ENCODE measurements at regions not wholly inside any gene's neighbourhood (a gene's known extent, or its start where the extent isn't known, plus 50 kb on each side); places are given as distances from the start of the nearest gene placed in this dataset.

- no peak overlapping the region for H3K4me3 Mint-ChIP-seq
- H3K4me1 Mint-ChIP-seq: peaks cover 5% of the 10 kb centered on the region
- H3K27ac Mint-ChIP-seq: no peak overlapping the region
- ATAC-seq: no peak
- H3K27me3 Mint-ChIP-seq: peaks cover 9% of the 10 kb centered on the region
- H3K9me3 Mint-ChIP-seq: peaks cover 2% of the 10 kb centered on the region
- no peaks in the 10 kb centered on the region for H3K36me3 Mint-ChIP-seq
Observed at GRCh38 chr13:52936806-52937205, 88.4 kb upstream of the PCDH8 start.

DNA sequence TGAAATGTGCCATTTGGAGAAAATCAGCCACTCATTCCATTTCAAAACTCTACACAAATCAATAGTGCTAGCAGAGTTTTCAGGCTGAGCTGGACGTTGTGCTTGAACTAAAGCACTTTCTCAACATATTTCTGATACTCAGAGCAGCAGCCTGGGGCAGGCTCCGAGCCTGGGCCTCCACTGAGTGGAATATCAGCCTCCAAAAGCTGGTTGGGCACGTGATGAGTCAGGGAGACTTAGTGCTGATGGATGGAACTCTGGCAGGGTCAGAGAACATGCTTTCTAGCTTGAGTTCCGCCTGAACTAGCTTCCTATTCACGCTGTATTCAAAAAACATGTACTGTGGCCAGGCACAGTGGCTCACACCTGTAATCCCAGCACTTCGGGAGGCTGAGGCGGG is 85.8 kb upstream of the PCDH8 start:
- peaks cover 5% of the 10 kb centered on the region for H3K4me1 Mint-ChIP-seq
- peaks cover 9% of the 10 kb centered on the region for H3K27me3 Mint-ChIP-seq
- ATAC-seq: no peak
- no peak overlapping the region for H3K27ac Mint-ChIP-seq
- H3K4me3 Mint-ChIP-seq: no peak overlapping the region
- H3K36me3 Mint-ChIP-seq: no peaks in the 10 kb centered on the region
- H3K9me3 Mint-ChIP-seq: no peaks in the 10 kb centered on the region

GRCh38 chr13:52933547-52934210 is 85.2 kb upstream of the PCDH8 start:
- Mint-ChIP-seq H3K36me3 (no peaks in the 10 kb centered on the region), H3K27ac (no peak overlapping the region), H3K4me1 (peaks cover 5% of the 10 kb centered on the region), H3K9me3 (no peaks in the 10 kb centered on the region), H3K27me3 (peaks cover 9% of the 10 kb centered on the region), H3K4me3 (no peak overlapping the region)
- no peak for ATAC-seq

DNA sequence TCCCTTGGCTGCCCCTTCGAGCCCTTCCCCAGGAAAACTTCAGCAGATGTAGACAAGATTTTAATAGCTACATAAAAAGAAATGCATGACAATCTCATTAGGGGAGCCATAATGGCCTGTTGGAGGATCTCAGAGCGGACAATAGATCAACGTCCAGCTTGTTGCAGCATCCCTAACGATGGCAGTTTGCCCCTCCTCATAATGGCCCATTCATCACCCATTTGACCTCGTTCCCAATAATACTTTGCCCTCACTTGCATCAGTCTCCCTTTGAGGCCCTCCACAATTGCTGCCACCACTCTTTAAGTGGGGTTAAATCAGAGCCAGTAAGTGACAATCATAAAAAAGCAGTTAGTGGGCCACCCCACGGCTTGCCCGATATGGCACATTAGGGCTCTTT is 84.7 kb upstream of the PCDH8 start:
- peaks cover 5% of the 10 kb centered on the region for H3K4me1 Mint-ChIP-seq
- H3K36me3 Mint-ChIP-seq: no peaks in the 10 kb centered on the region
- no peak overlapping the region for H3K27ac Mint-ChIP-seq
- no peak overlapping the region for H3K4me3 Mint-ChIP-seq
- peaks cover 9% of the 10 kb centered on the region for H3K27me3 Mint-ChIP-seq
- no peak for ATAC-seq
- no peaks in the 10 kb centered on the region for H3K9me3 Mint-ChIP-seq

GRCh38 chr13:52932649-52933048 is 84.2 kb upstream of the PCDH8 start:
- no peaks in the 10 kb centered on the region for H3K36me3 Mint-ChIP-seq
- no peak overlapping the region for H3K4me3 Mint-ChIP-seq
- H3K27ac Mint-ChIP-seq: no peak overlapping the region
- no peak for ATAC-seq
- peaks cover 5% of the 10 kb centered on the region for H3K4me1 Mint-ChIP-seq
- H3K27me3 Mint-ChIP-seq: peaks cover 9% of the 10 kb centered on the region
- no peaks in the 10 kb centered on the region for H3K9me3 Mint-ChIP-seq

GRCh38 chr13:52931539-52932431 is 83.3 kb upstream of the PCDH8 start:
- no peaks in the 10 kb centered on the region for H3K9me3 Mint-ChIP-seq
- no peak overlapping the region for H3K27ac Mint-ChIP-seq
- peak; percentile 45 for ATAC-seq
- no peaks in the 10 kb centered on the region for H3K36me3 Mint-ChIP-seq
- peaks cover 5% of the 10 kb centered on the region for H3K4me1 Mint-ChIP-seq
- no peak overlapping the region for H3K4me3 Mint-ChIP-seq
- peaks cover 9% of the 10 kb centered on the region for H3K27me3 Mint-ChIP-seq

DNA sequence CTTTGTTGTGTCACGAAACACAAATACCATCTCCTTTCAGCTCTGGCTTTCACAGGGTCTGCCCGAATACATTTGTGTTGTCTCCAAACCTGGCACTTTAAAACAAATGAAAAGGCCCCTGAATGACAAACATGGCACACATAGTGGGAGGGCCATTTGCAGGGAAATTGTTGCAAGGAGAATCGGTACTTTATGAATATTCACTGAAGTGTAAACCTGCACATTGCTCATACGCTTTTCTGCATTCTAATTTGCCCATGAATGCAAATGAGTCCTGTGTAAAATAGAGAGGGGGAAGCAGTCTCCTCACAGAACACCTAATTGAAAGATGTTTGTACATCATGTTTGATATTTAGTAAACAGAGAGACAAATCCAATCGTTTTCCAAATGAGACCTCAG is 82.7 kb upstream of the PCDH8 start:
- no peak for ATAC-seq
- H3K27me3 Mint-ChIP-seq: peaks cover 5% of the 10 kb centered on the region
- no peak overlapping the region for H3K27ac Mint-ChIP-seq
- H3K36me3 Mint-ChIP-seq: no peaks in the 10 kb centered on the region
- H3K4me1 Mint-ChIP-seq: peaks cover 5% of the 10 kb centered on the region
- H3K9me3 Mint-ChIP-seq: no peaks in the 10 kb centered on the region
- no peak overlapping the region for H3K4me3 Mint-ChIP-seq

DNA sequence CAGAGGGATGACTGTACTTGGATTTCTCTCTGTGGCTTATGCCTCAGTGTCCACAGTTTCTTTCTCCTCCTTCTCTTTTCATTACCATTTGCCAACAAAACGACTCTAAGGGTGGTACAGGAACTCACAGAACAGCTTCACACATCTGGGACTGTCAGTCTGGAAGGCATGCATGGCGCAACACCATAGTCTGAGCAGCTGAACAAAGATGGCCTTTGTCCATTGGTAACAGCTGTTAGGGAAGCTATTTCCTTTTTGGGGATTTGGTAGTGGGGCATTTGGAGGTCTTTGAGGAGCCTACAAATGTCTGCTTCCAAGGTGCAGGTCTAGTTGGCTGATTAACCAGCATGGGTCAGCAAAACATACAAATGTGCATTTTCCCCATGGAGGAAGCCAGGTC is 81.4 kb upstream of the PCDH8 start:
- Mint-ChIP-seq H3K9me3 (no peaks in the 10 kb centered on the region), H3K36me3 (no peaks in the 10 kb centered on the region)
- ATAC-seq: no peak

GRCh38 chr13:52926971-52927370 is 78.5 kb upstream of the PCDH8 start:
- no peak overlapping the region for H3K4me3 Mint-ChIP-seq
- H3K36me3 Mint-ChIP-seq: no peaks in the 10 kb centered on the region
- no peak overlapping the region for H3K27ac Mint-ChIP-seq
- no peaks in the 10 kb centered on the region for H3K9me3 Mint-ChIP-seq
- no peaks in the 10 kb centered on the region for H3K27me3 Mint-ChIP-seq
- no peak for ATAC-seq
- peaks cover under 1% of the 10 kb centered on the region for H3K4me1 Mint-ChIP-seq

More for the DNA sequence above, 81.4 kb upstream of the PCDH8 start:
- H3K27me3 Mint-ChIP-seq: no peaks in the 10 kb centered on the region
- H3K27ac Mint-ChIP-seq: no peak overlapping the region
- peaks cover 4% of the 10 kb centered on the region for H3K4me1 Mint-ChIP-seq
- no peak overlapping the region for H3K4me3 Mint-ChIP-seq

GRCh38 chr13:52925775-52926285 is 77.4 kb upstream of the PCDH8 start:
- ATAC-seq: no peak
- no peaks in the 10 kb centered on the region for H3K27me3 Mint-ChIP-seq
- peaks cover 12% of the 10 kb centered on the region for H3K4me1 Mint-ChIP-seq
- H3K9me3 Mint-ChIP-seq: no peaks in the 10 kb centered on the region
- no peak overlapping the region for H3K27ac Mint-ChIP-seq
- no peaks in the 10 kb centered on the region for H3K36me3 Mint-ChIP-seq
- H3K4me3 Mint-ChIP-seq: no peak overlapping the region

GRCh38 chr13:52925251-52925650 is 76.8 kb upstream of the PCDH8 start:
- no peak for ATAC-seq
- H3K4me3 Mint-ChIP-seq: no peak overlapping the region

GRCh38 chr13:52924289-52925148 is 76.1 kb upstream of the PCDH8 start:
- H3K27ac Mint-ChIP-seq: no peak overlapping the region
- no peaks in the 10 kb centered on the region for H3K36me3 Mint-ChIP-seq
- H3K9me3 Mint-ChIP-seq: peaks cover 6% of the 10 kb centered on the region
- no peak for ATAC-seq
- no peaks in the 10 kb centered on the region for H3K27me3 Mint-ChIP-seq
- no peak overlapping the region for H3K4me3 Mint-ChIP-seq
- peaks cover 23% of the 10 kb centered on the region for H3K4me1 Mint-ChIP-seq

More at GRCh38 chr13:52925251-52925650, 76.8 kb upstream of the PCDH8 start:
- H3K27me3 Mint-ChIP-seq: no peaks in the 10 kb centered on the region
- no peak overlapping the region for H3K27ac Mint-ChIP-seq
- H3K36me3 Mint-ChIP-seq: no peaks in the 10 kb centered on the region
- peaks cover 18% of the 10 kb centered on the region for H3K4me1 Mint-ChIP-seq
- H3K9me3 Mint-ChIP-seq: peaks cover 3% of the 10 kb centered on the region

DNA sequence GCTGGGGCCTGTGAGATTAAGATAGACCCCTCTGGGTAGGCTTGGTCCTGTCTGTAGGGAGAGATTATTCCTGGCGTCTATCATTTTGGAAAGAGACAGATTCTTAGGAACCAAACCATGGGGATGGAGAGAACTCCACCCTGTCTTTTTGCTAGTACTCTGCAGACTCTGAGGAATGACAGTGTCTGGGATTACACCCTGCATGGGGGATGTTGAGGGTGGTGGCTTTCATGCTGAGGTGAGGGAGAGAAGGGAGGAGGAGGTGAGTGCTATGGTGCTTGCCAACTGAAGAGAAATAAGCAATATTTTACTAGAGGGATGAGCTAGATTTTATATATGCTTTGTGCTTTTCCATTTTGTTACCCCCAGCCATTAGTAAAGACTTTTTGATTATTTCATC is 74.5 kb upstream of the PCDH8 start:
- no peaks in the 10 kb centered on the region for H3K27me3 Mint-ChIP-seq
- H3K4me1 Mint-ChIP-seq: peaks cover 23% of the 10 kb centered on the region
- no peak overlapping the region for H3K4me3 Mint-ChIP-seq
- H3K36me3 Mint-ChIP-seq: no peaks in the 10 kb centered on the region
- no peak overlapping the region for H3K27ac Mint-ChIP-seq
- H3K9me3 Mint-ChIP-seq: peaks cover 11% of the 10 kb centered on the region
- ATAC-seq: no peak

DNA sequence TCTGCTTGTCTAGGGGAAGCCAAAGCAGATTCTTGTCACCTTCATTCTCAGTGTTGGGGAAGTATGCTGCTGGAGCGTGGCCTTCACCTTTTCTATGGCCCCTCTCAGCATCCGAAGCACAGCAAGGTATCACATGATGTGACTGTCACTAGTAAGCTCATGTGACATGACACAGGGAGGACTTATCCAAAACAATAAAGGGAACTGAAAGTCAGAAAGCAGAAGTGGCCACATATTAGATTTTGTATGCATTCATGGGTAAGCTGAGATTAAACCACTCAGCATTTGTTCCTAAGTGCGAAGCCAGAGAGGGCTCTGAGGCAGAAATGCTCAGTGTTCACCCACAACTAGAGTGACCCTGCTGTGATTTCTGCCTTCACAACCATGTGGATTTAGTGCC is 72.8 kb upstream of the PCDH8 start:
- ATAC-seq: peak; percentile 97
- H3K27ac Mint-ChIP-seq: peak overlapping the region; percentile 89
- H3K27me3 Mint-ChIP-seq: no peaks in the 10 kb centered on the region
- H3K4me3 Mint-ChIP-seq: no peak overlapping the region
- H3K4me1 Mint-ChIP-seq: peaks cover 23% of the 10 kb centered on the region
- H3K9me3 Mint-ChIP-seq: peaks cover 15% of the 10 kb centered on the region
- no peaks in the 10 kb centered on the region for H3K36me3 Mint-ChIP-seq

DNA sequence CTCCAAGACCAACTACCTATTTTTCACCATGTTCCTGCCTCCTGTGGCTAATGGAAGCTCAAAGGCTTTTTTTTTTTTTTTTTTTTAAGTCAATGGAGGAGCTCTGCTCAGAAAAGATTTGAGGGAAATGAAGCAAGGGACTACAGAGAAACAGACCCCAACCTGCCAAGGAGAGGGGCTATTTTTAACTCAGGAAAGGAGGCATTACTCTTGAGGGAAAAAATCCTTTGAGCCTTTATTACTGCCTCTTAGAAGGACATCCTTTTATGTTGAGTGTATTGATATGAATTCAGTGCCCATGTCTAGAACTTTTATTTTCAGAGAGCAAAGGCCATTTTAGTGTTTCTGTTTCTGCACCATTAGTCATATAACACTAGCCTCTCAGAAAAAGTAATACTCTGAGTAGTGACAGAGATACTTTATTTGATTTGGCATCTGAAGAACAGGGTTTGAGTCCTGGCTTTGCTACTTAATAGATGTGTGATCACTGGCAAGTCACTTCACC is 68.1 kb upstream of the PCDH8 start:
- peaks cover 18% of the 10 kb centered on the region for H3K4me1 Mint-ChIP-seq
- H3K9me3 Mint-ChIP-seq: peaks cover 15% of the 10 kb centered on the region
- no peaks in the 10 kb centered on the region for H3K36me3 Mint-ChIP-seq
- ATAC-seq: no peak
- H3K27ac Mint-ChIP-seq: no peak overlapping the region
- H3K4me3 Mint-ChIP-seq: no peak overlapping the region
- H3K27me3 Mint-ChIP-seq: no peaks in the 10 kb centered on the region

All from stimulated activated memory B cell treated with anti-CD40 and anti-IgM and Interleukin-4, amounts not matched to agents 10 μg/mL and 1 μg/mL and 100 μg/mL, for 72 hours (primary cell).